GM19099 (cell line): ENCODE measurements at regions not wholly inside any gene's neighbourhood (a gene's known extent, or its start where the extent isn't known, plus 50 kb on each side); places are given as distances from the start of the nearest gene placed in this dataset.
A peak's percentile ranks its signal among the peaks of the same experiment; 100 is the strongest.

Experiments used
- POLR2A ChIP-seq: IDR thresholded peaks from 3 replicates; pipeline ENCODE4 v1.6.1; 2011; ENCODE audit warnings: low read depth; ENCODE audit not compliant: insufficient read length; ENCODE audit errors: extremely low read depth

GRCh38 chr4:159047478-159048165 is 55.3 kb upstream of the RAPGEF2 start:
- TF ChIP-seq POLR2A = no peak

GRCh38 chr4:159048166-159048886 is 54.6 kb upstream of the RAPGEF2 start:
- TF ChIP-seq POLR2A = no peak

- no peak for TF ChIP-seq POLR2A
These were observed 53.0 kb upstream of the RAPGEF2 start for GRCh38 chr4:159049780-159050375.

GRCh38 chr4:159051245-159052071 is 51.4 kb upstream of the RAPGEF2 start:
- no peak for TF ChIP-seq POLR2A

- peak; percentile 43 for TF ChIP-seq POLR2A
These were observed 50.6 kb upstream of the RAPGEF2 start for GRCh38 chr4:159052315-159052714.
